ENCODE measurements at regions not wholly inside any gene's neighbourhood (a gene's known extent, or its start where the extent isn't known, plus 50 kb on each side); places are given as distances from the start of the nearest gene placed in this dataset.

DNA sequence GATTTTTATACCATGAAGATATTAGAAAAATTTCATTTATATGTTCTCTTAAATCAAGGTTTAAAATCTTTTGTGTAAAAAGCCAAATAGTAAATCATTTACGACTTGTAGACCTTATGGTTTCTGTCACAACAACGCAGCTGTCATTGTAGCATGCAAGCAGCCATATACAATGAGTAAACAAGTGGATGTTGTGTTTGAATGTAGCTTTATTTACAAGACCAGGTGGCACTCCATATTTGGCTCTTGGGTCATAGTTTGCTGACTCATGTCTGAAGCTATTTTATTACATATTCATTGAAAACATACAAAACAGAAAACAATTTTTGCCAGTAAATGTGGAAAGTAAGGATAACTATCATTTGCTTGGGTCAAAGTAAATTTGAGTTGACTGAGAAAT lies 930.8 kb downstream of the SLITRK5 start:
- no peak for DNase-seq (ENCODE audit: low read depth)

DNA sequence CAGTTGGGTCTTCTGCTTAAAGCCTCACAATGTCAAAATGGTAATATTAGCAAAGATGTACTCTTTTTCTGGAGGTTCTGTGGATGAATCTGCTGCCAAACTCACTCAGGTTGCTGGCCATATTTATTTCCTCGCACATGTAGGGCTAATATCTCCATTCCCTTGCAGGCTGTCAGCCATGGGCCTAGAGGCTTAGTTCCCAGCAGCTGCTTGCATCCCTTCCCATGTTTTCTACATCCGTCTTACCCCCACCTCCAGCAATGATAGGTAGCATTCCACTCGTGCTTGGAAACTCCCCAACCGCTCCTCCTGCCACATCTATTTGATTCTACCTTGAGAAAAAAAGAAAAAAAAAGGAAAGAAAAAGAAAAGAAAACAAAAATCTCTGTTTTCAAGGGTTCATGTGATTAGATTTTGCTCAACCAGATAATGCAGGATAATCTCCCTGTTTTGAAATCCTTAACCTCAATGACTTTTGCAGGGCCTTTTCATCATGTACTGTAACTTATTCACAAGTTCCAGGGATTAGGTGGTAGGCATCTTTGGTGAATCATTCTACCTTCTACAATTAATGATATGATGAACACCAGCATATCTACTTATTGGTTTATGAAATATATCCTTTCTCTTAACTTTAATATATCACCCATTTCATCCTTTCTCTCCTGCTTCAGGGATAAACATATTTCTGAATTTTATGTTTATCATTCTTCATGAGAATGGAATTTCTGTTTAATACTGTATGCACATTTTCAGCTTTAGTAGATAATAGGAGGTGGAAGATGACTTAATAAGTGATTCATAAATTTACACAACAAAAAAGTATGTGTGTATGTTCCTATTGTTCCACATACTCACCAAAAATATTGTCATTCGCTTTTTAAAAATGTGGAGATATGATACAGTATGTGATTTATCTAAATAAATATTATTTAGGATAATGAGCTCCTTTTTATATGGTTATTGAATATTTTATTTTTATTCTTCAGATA lies 931.9 kb downstream of the SLITRK5 start:
- DNase-seq (ENCODE audit: low read depth) = no peak

DNA sequence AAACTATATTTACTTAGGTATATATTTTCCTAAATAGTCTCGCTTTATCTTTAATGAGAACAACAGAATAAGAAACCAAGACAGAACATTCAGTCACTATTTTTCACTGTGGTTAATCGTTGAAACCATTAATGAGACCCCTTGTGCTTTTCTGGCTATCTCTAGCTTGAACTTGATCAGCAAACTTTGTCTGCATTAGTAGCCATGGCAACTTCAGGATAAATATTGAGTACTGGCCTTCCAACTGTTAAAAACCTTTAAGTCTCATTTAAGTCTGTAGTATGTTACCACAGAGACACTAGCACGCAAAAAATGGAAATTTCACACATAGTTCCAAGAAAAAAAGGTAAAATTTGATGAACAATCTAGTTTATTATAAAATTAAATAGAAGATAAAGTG lies 946.0 kb downstream of the SLITRK5 start:
- DNase-seq (ENCODE audit: low read depth) = no peak

DNA sequence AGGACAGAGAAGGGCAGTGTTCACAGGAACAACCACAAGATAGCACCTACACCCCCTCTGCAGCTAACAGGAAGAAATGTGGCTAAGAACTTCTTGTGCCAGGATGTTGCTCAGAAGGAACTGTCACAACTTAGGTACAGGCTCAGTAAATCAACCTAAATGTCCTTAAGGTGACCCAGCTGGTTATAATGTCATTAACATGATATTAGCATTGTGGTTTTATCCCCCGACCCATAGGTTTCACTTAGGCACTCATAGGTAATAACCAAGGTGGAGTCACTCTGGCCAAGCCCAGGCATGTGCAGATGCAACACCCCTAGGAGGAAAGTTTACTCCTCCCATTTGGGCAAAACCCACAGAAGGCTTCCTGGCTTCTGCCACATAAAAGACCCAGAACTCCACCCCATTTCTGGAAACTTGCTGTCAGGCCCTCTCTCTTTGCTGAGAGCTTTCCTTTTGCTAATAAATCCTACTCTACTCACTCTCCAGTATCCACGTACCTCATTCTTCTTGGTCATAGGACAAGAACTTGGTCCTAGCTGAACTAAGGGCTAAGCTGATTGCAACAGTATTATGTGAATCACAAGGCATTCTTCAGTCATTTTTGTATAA lies 951.3 kb downstream of the SLITRK5 start:
- no peak for DNase-seq (ENCODE audit: low read depth)

DNA sequence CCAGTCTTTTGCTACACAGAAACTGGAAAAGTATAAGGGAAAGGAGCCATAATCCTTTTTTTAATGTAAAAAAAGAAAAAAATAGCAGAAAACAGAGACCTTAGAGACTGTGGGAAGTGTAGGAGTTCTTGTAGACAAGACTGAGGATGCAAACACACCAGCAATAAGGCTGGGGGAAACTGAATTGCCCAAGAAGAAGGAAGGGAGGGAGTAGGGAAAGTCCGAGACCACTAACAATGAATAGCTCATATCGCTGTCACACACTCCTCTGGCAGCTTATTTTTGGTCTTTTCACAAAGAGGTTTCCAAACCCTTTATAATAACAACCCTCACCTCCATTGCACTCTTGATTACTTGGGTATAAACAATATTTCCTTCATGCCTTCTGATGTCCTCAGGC lies 952.0 kb downstream of the SLITRK5 start:
- no peak for DNase-seq (ENCODE audit: low read depth)

DNA sequence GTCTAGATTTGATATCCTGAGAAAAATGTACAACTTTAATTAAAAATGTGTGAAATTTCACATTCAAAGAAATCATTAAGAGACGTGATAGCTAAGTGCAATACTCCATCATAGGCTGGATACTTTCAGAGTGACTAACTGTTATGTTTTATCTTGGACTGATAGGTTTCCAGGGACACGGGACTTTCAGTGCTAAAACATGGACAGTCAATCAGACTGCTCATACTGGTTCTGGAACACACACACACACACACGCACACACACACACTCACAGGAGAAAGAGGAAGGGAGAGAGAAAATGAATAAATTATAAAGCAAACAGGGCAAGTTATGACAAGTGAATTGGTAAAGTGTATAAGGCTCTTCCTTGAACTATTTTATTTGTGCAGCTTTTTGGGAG lies 955.9 kb downstream of the SLITRK5 start:
- no peak for DNase-seq (ENCODE audit: low read depth)

DNA sequence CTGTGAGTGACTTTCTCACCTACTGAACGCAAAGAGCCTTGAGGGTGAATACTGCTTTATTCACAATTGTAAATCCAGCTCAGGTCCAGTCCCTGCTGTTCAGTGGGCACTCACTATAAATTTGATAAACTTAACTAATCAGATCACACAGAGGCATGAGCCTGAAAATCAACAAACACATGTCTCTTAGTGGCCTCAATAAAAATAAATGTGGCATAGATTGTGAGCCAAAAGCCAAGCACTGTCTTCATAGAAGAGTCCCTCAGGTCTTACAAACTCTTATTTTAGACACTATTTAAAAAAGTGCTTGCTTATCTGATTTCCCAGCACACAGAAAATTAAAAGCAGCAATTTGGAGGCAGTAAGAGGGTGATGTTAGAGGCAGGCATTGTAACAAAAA lies 957.7 kb downstream of the SLITRK5 start:
- DNase-seq (ENCODE audit: low read depth) = no peak

DNA sequence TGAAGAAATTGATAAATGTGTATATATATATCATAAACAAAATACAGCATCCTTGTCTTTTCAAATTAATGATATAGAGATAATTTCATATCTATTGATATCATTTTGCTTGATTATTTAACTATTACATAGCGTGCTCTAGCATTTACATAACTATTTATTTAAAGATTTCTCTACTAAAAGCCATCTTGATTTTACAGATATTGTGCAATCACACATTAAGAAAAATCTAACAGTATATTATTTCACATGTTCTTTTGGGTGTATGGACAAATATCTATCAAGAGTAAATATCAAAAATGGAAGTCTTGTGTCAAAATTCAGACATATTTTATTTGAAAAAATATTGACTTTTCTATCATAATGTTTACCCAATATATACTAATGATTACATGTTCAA lies 966.8 kb downstream of the SLITRK5 start:
- no peak for DNase-seq (ENCODE audit: low read depth)

DNA sequence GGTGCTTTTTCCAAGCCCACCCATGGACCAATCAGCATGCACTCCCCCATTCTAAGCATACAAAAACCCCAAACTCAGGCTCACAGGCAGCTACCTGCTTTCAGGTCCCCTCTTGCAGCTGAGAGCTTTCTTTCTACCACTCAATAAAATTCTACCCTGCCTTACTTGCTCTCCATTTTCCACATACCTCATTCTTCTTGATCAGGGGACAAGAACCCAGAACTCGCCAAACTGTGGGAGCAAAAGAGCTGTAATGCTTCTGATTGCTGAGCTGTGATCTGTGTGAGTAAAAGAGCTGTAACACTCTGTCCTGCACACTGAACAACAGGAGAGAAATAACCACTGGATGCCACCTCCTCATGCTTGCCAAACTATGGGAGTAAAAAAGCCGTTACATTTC lies 972.1 kb downstream of the SLITRK5 start:
- no peak for DNase-seq (ENCODE audit: low read depth)

DNA sequence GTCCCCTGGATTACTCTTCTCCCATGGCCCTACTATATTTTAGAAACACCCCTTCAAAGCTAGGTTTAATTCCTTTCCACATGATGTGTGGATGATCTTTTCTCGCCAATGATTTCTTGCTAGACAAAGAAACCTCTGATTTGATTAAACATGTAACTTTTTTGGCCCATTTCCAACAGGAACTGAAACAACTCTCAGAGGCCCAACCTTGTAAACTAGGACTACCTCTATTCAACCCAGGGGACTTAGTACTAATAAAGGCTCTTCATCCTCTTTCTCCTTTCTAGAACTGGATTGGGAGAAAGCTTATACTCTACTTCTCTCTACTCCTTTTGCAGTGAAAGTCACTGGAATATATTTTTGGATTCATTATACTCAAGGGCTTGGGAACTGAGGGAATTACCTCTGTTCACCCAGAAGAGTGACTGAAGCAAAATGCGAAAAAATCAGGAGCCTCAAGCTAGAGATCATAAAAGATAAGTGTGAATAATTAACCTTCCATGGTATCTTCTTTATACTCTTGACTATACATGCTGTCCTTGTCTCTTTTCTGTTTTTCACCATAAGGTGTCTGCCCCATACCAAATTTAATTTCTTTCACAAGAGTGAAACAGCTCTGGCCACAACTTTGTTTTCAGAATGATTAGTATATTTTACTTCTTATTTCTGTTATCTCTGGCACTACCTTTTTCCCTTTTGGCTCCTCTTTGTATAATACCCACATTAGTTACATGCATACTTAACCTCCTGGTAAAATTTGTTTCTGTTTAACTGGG lies 977.6 kb downstream of the SLITRK5 start:
- DNase-seq (ENCODE audit: low read depth) = no peak

DNA sequence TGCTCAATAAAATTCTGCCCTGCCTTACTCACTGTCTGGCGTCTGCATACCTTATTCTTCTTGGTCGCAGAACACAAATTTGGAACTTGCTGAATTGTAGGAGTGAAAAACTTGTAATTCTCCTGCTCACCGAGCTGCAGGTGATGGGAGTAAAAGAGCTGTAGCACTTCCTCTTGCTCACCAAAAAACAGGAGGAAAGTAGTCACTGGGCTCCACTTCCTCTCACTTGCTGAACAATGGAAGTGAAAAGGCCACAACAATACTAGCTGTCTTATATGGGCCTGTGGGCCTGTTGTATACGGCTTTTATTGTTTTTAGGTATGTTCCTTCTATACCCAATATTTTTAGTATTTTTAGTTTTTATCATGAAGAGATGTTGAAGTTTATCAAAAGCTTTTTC lies 978.7 kb downstream of the SLITRK5 start:
- DNase-seq (ENCODE audit: low read depth) = no peak

DNA sequence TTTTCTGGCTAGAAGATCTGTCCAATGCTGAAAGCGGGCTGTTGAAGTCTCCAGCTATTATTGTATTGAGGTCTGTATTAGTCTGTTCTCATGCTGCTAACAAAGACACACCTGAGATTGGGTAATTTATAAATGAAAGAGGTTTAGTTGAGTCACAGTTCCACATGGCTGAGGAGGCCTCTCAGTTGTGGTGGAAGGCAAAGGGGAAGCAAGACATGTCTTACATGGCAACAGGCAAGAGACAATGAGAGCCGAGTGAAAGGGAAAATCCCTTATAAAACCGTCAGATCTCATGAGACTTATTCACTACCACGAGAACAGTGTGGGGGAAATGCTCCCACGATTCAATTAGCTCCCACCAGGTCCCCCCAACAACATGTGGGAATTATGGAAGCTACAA lies 980.4 kb downstream of the SLITRK5 start:
- DNase-seq (ENCODE audit: low read depth) = no peak

DNA sequence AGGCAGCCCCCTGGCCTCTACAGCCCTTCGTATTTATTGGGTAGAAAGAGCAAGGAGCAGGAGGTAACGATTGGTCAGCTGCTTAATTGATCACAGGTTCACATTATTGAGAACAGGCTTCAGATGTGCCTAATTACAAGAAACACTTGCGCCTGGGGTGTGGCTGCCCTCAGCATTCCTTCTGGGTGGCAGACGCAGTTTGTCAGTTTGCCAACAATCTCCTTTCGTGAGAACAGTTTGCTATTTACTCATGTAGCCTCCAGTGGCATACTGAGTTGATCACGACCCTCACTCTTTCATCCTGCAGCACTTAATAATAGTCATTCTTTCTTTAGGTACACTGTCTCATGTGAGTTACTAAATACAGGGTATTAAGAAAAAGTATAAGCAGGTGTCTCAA lies 985.6 kb downstream of the SLITRK5 start:
- no peak for DNase-seq (ENCODE audit: low read depth)

DNA sequence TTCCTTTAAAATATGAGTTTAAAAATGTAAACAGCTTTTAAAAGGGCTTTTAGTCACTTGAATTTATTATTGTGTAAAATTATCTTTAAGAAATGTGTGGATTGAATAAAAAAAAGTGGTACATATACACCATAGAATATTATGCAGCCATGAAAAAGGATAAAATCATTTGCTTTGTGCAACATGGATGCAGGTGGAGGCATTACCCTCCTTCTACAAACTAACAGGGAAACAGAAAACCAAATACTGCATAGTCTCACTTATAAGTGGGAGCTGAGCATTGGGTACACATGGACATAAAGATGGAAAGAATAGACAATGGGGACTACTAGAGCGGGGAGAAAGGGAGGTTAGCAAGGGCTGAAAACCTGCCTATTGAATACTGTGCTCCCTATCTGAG lies 999.3 kb downstream of the SLITRK5 start:
- DNase-seq (ENCODE audit: low read depth) = no peak

DNA sequence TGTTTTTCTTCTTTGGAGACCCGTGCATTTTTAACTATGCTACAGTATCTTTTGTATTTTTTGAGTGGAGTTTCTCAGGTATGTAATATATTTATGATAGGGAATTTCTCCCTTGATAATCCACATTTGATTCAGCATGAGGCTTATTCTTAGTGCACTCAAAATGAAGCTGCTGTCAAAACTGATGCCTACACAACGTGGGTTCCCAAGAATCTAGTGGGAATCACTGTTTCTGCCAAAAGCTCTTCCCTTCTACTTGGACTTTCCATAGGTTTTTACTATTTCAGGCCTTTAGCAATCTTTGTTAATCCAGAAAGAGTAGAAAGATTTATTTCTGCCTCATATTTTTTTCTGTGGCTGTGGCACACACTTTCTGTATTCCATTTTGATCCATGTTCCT lies 1003.7 kb downstream of the SLITRK5 start:
- DNase-seq (ENCODE audit: low read depth) = no peak

DNA sequence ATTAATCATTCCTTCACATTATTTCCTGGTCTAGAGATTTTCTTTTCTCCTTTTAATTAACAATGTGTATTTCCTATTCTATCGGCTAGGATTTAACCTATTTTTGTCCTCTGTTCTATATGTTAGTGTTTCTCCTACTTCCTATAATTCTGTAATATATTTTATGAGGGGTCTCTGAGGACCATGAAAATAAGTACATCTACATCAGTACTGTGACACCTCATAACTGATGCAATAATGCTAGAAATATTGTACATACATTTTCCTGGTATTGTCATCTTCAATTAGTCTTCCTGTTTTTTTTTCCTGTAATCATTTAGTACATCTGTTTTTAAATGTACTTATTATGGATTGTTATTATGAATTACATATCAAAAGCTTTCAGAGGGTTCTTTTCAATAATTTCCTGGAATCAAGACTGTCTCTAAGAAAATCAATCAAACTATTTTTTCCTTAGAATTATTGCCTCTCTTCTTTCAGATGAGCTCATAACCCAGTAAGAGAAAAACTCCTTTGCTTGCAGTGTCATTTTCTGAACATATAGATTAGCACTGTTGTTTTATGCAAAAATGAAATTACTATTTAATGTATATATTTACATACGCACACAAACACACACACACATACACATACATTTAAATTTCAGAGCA lies 1004.3 kb downstream of the SLITRK5 start:
- DNase-seq (ENCODE audit: low read depth) = no peak

DNA sequence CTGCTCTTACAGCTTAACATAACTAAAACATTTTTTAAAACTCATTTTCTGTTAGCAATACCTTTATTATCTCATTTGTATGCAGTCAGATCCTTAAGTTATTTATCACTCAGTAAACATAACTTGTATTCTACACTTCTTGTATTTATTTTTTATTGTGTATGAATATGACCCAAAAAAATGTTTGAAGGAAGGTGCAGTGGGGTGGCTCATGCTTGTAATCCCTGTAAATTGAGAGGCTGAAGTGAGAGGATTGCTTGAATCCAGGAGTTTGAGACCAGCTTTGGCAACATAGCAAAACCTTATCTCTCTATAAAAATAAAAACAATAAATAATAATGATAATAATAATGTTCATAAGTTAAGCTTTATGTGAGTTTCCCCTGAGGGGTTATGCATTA lies 1004.8 kb downstream of the SLITRK5 start:
- DNase-seq (ENCODE audit: low read depth) = no peak

DNA sequence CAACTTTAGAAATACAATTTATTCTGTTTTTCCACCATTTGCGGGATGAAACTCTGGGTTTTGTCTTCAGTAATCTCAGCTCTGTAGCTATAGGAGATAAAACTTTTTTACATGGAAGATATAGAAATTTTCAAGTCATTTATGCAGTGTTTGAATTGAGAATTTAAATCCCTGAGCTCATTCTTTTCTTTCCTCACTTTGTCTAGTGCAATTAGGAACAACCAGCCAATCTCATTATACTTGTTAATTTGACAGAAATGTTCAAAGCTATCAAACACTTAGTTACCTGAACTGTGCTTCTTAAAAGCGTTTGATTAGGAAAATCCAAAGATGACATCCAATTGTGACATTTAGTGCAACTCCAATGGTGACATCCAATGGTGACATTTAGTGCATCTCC lies 1014.3 kb downstream of the SLITRK5 start:
- no peak for DNase-seq (ENCODE audit: low read depth)

DNA sequence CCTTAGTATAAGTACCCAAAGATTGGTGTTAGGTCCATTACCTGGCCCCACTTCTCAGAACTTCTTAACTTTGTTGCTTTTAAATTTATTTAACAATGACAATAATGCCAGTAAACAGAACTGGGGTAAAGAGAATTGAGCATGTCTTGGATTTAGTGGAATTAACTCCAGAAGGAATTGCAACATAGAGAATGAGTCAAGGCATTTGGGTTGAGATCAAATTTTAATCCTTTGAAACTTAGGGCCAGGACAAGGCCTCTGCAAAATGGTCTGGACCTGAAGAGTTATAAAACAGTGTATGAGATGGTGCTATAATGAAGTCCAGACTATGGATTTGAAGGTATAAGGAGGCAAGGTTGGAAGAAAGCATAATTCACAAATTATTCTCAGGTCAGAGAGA lies 1030.4 kb downstream of the SLITRK5 start:
- DNase-seq (ENCODE audit: low read depth) = no peak

DNA sequence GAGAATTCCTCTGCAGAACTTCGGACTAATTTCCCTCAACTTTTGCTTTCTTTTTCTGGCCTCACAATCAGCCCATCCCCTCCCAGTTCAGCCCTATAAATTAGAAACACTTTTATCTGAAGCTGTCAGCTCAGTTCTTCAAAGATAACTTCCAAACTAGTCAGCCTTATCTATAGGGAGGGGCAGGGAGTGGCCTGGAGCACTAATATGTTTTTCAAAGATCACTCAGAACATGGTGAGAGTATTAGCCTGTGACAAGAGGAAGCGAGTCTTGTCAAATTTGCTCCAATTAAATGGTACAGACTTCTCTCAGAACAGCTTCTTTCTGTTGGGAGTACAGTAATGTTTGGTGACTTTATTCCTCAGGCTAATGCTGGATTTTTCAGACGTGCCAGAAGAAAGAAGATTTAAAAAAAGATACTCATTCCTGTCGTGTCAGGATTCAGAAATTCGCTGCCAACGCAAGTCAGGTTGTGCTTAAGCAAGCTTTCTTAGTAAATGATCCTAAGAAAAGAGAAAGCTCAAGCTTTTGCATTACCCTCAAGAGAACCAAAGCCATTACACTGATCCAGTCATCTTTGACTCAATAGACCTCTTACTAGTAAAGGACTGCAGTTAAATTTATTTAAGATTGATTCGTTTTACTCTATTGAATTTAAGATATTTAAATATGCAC lies 1033.6 kb downstream of the SLITRK5 start:
- no peak for DNase-seq (ENCODE audit: low read depth)

DNA sequence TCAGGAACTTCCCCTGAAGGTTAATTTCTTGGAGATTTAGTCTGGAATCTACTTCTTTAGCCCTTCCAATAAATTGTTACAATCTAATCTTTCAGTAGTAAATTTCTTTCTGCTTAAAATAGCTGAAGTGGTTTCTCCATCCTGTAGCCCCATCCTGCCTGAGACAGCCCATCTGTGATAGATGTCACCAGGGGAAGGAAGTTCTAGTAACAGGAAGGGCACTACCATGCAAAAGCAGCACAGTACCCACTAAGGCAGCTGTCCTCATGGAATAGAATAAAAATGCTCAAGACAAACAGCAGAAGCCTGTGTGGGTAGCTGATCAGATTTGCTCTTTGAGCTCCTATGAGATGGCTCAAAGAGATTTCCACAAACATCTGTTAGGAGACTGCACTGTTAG lies 1036.5 kb downstream of the SLITRK5 start:
- DNase-seq (ENCODE audit: low read depth) = no peak

DNA sequence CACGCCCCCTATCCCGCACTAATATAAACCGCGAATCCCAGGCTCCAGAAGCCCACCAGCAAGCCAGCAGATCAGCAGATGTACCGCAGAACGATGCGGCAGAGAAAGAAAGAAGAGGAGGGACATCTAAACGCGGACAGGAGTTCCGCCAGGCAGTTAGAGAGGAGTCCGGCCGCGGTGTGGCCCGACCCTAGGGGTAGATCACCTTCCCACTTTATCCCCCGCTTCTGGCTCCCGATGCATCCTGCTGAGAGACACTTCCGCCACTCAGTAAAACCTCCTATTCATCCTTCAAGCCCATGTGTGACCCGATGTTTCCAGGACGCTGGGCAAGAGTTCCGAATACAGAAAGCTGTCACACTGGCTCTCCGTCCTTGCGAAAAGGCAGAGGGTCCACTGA lies 1046.8 kb downstream of the SLITRK5 start:
- no peak for DNase-seq (ENCODE audit: low read depth)

Data from GM04503 (cell line).